DND-41 (cell line): ENCODE measurements at regions not wholly inside any gene's neighbourhood (a gene's known extent, or its start where the extent isn't known, plus 50 kb on each side); places are given as distances from the start of the nearest gene placed in this dataset.

ENCODE experiments used
- ATAC-seq: fragments of 200-7000 bp; cut with Tn5 transposase; 3 replicates; pipeline ENCODE4 v1.9.1; 2021; ENCODE audit warnings: low read depth; ENCODE audit not compliant: insufficient read depth
- DNase-seq: peaks from one replicate; pipeline ENCODE4 v3.0.0-alpha.2; 2020
- H2AFZ ChIP-seq: 2 replicates; pipeline ENCODE4 v1.6.0; 2012; ENCODE audit warnings: low read depth, low read length
- H3K27ac ChIP-seq: 2 replicates; pipeline ENCODE4 v1.5.1; 2012; ENCODE audit warnings: low read length, inconsistent platforms
- H3K27me3 ChIP-seq: fragments of 200-600 bp; sonication (generic); 2 replicates; pipeline ENCODE4 v1.6.0; 2012; ENCODE audit warnings: low read length, mild to moderate bottlenecking, inconsistent platforms; ENCODE audit not compliant: insufficient read depth, poor library complexity
- H3K36me3 ChIP-seq: 2 replicates; pipeline ENCODE4 v1.5.1; 2012; ENCODE audit warnings: low read length, inconsistent platforms; ENCODE audit not compliant: insufficient read depth
- H3K4me1 ChIP-seq: 2 replicates; pipeline ENCODE4 v1.5.1; 2012; ENCODE audit warnings: mild to moderate bottlenecking, low read length; ENCODE audit not compliant: insufficient read depth
- H3K4me2 ChIP-seq: 2 replicates; pipeline ENCODE4 v1.6.0; 2012; ENCODE audit warnings: mild to moderate bottlenecking, moderate library complexity, low read length, inconsistent platforms; ENCODE audit not compliant: insufficient read depth
- H3K4me3 ChIP-seq, 2 experiments: fragments of 200-600 bp in 1 of 2; shearing (Covaris generic) in 1 of 2; 2 replicates each; pipeline ENCODE4 v1.5.1; 2012 to 2016; ENCODE audit warnings: inconsistent platforms in 2 of 2, low read length in 2 of 2, mild to moderate bottlenecking in 2 of 2, low read depth in 1 of 2, moderate library complexity in 1 of 2
- H3K79me2 ChIP-seq: 2 replicates; pipeline ENCODE4 v1.6.0; 2012; ENCODE audit warnings: low read length, inconsistent platforms; ENCODE audit not compliant: insufficient read depth
- H3K9ac ChIP-seq: 2 replicates; pipeline ENCODE4 v1.6.0; 2012; ENCODE audit warnings: low read depth, mild to moderate bottlenecking, inconsistent platforms, low read length, moderate library complexity
- H3K9me3 ChIP-seq: 2 replicates; pipeline ENCODE4 v1.5.1; 2012; ENCODE audit warnings: low read length, moderate library complexity, mild to moderate bottlenecking, inconsistent platforms; ENCODE audit not compliant: insufficient read depth, severe bottlenecking
- H4K20me1 ChIP-seq: 2 replicates; pipeline ENCODE4 v1.6.0; 2012; ENCODE audit warnings: low read length; ENCODE audit not compliant: insufficient read depth
- CTCF ChIP-seq: IDR thresholded peaks from 2 replicates; pipeline ENCODE4 v1.5.1; 2012; ENCODE audit warnings: borderline replicate concordance, low read length, moderate library complexity, mild to moderate bottlenecking; ENCODE audit not compliant: poor library complexity, severe bottlenecking; ENCODE audit errors: extremely low read depth
- EZH2 ChIP-seq: IDR thresholded peaks from 3 replicates; pipeline ENCODE4 v1.6.1; 2012; ENCODE audit warnings: borderline replicate concordance, low read depth, mild to moderate bottlenecking, moderate library complexity, low read length, inconsistent platforms; ENCODE audit not compliant: severe bottlenecking

- H3K36me3 ChIP-seq, result no peaks in the 10 kb centered on the region
- H3K9ac ChIP-seq, result no peak overlapping the region
- no peak overlapping the region for H2AFZ ChIP-seq
- no peak overlapping the region for H3K4me2 ChIP-seq
- H3K4me1 ChIP-seq, result no peaks in the 10 kb centered on the region
- DNase-seq (no peak), ATAC-seq (no peak)
- no peaks in the 10 kb centered on the region for H3K27me3 ChIP-seq
- H3K27ac ChIP-seq, result no peak overlapping the region
- H3K4me3 ChIP-seq, result no peak overlapping the region
- no peaks in the 10 kb centered on the region for H3K79me2 ChIP-seq
- TF ChIP-seq EZH2 (no peak), CTCF (no peak)
- no peaks in the 10 kb centered on the region for H4K20me1 ChIP-seq
- no peaks in the 10 kb centered on the region for H3K9me3 ChIP-seq
Observed at GRCh38 chr15:47620960-47621681, 96.2 kb upstream of the SEMA6D start.

- DNase-seq (no peak), ATAC-seq (no peak)
- Histone ChIP-seq H3K27me3 (no peaks in the 10 kb centered on the region), H3K4me1 (no peaks in the 10 kb centered on the region), H3K4me2 (no peak overlapping the region), H3K36me3 (no peaks in the 10 kb centered on the region), H3K27ac (no peak overlapping the region), H4K20me1 (no peaks in the 10 kb centered on the region), H3K4me3 (no peak overlapping the region), H2AFZ (no peak overlapping the region), H3K9ac (no peak overlapping the region), H3K79me2 (no peaks in the 10 kb centered on the region), H3K9me3 (no peaks in the 10 kb centered on the region)
- TF ChIP-seq EZH2, result no peak
- no peak for TF ChIP-seq CTCF
Observed at GRCh38 chr15:47622055-47622454, 95.2 kb upstream of the SEMA6D start.

- no peak overlapping the region for H3K9ac ChIP-seq
- DNase-seq, result no peak
- no peaks in the 10 kb centered on the region for H3K36me3 ChIP-seq
- no peak overlapping the region for H3K4me3 ChIP-seq
- no peaks in the 10 kb centered on the region for H3K9me3 ChIP-seq
- H2AFZ ChIP-seq, result no peak overlapping the region
- H3K27me3 ChIP-seq, result no peaks in the 10 kb centered on the region
- TF ChIP-seq EZH2 (no peak), CTCF (no peak)
- H4K20me1 ChIP-seq, result no peaks in the 10 kb centered on the region
- no peaks in the 10 kb centered on the region for H3K4me1 ChIP-seq
- no peak overlapping the region for H3K4me2 ChIP-seq
- H3K27ac ChIP-seq, result no peak overlapping the region
- no peak for ATAC-seq
- H3K79me2 ChIP-seq, result no peaks in the 10 kb centered on the region
Observed at GRCh38 chr15:47624503-47624902, 92.8 kb upstream of the SEMA6D start.
